GM18873 (cell line): ENCODE measurements at regions not wholly inside any gene's neighbourhood (a gene's known extent, or its start where the extent isn't known, plus 50 kb on each side); places are given as distances from the start of the nearest gene placed in this dataset.
"Not testable (repeated sequence)": the region's sequence is repeated elsewhere in the genome, so short reads cannot be mapped to it uniquely, and the experiment has no call there.

Experiments
- ATAC-seq: cut with Tn5 transposase; IDR thresholded peaks from one replicate; pipeline ENCODE4 v1.9.1; 2021; ENCODE audit warnings: mild to moderate bottlenecking, moderate library complexity, moderate number of reproducible peaks; ENCODE audit not compliant: unreplicated experiment, low FRiP score

- ATAC-seq: no peak
Measured at GRCh38 chr2:118577202-118577601, 270.2 kb downstream of the EN1 start.

- ATAC-seq: no peak
Measured at GRCh38 chr2:118576109-118576855, 271.2 kb downstream of the EN1 start.

- ATAC-seq: not testable (repeated sequence)
Measured at GRCh38 chr2:118572380-118572779, 275.1 kb downstream of the EN1 start.

- ATAC-seq: no peak
Measured at GRCh38 chr2:118569876-118570535, 277.4 kb downstream of the EN1 start.

- no peak for ATAC-seq
Measured at GRCh38 chr2:118568700-118569099, 278.7 kb downstream of the EN1 start.

- ATAC-seq: no peak
Measured at GRCh38 chr2:118565786-118566540, 281.5 kb downstream of the EN1 start.

GRCh38 chr2:118565301-118565700 lies 282.1 kb downstream of the EN1 start:
- no peak for ATAC-seq

GRCh38 chr2:118562144-118562543 lies 285.3 kb downstream of the EN1 start:
- ATAC-seq: no peak

- ATAC-seq: no peak
Measured at GRCh38 chr2:118558846-118559245, 288.6 kb downstream of the EN1 start.

- ATAC-seq: no peak
Measured at GRCh38 chr2:118557791-118558190, 289.7 kb downstream of the EN1 start.

- ATAC-seq: no peak
Measured at GRCh38 chr2:118557016-118557415, 290.4 kb downstream of the EN1 start.

- no peak for ATAC-seq
Measured at GRCh38 chr2:118554616-118555015, 292.8 kb downstream of the EN1 start.

- no peak for ATAC-seq
Measured at GRCh38 chr2:118549503-118549902, 297.9 kb downstream of the EN1 start.

- no peak for ATAC-seq
Measured at GRCh38 chr2:118548880-118549488, 298.5 kb downstream of the EN1 start.

- no peak for ATAC-seq
Measured at GRCh38 chr2:118539290-118539689, 308.2 kb downstream of the EN1 start.

- no peak for ATAC-seq
Measured at GRCh38 chr2:118536306-118536705, 311.1 kb downstream of the EN1 start.

- no peak for ATAC-seq
Measured at GRCh38 chr2:118535818-118536212, 311.6 kb downstream of the EN1 start.

GRCh38 chr2:118535171-118535817 lies 312.2 kb downstream of the EN1 start:
- ATAC-seq: no peak

GRCh38 chr2:118530976-118531375 lies 316.5 kb downstream of the EN1 start:
- no peak for ATAC-seq

- ATAC-seq: no peak
Measured at GRCh38 chr2:118529908-118530599, 317.4 kb downstream of the EN1 start.
